ENCODE measurements at regions not wholly inside any gene's neighbourhood (a gene's known extent, or its start where the extent isn't known, plus 50 kb on each side); places are given as distances from the start of the nearest gene placed in this dataset.

DNA sequence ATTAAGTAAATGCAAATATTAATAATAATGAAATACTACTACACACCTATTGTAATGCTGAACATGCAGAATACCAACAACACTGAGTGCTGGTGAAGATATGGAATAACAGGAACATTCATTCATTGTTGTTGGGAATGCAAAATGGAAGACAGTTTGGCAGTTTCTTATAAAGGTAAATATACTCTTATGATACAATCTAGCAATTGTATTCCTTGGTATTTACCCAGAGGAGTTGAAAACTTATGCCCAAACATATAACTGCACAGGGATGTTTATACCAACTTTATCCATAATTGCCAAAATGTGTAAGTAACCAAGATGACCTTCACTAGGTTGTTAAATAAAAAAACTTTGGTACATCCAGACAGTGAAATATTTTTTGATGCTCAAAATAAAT, 636.8 kb downstream of the PRR16 start (continued):
- TF ChIP-seq, protein P1, sequence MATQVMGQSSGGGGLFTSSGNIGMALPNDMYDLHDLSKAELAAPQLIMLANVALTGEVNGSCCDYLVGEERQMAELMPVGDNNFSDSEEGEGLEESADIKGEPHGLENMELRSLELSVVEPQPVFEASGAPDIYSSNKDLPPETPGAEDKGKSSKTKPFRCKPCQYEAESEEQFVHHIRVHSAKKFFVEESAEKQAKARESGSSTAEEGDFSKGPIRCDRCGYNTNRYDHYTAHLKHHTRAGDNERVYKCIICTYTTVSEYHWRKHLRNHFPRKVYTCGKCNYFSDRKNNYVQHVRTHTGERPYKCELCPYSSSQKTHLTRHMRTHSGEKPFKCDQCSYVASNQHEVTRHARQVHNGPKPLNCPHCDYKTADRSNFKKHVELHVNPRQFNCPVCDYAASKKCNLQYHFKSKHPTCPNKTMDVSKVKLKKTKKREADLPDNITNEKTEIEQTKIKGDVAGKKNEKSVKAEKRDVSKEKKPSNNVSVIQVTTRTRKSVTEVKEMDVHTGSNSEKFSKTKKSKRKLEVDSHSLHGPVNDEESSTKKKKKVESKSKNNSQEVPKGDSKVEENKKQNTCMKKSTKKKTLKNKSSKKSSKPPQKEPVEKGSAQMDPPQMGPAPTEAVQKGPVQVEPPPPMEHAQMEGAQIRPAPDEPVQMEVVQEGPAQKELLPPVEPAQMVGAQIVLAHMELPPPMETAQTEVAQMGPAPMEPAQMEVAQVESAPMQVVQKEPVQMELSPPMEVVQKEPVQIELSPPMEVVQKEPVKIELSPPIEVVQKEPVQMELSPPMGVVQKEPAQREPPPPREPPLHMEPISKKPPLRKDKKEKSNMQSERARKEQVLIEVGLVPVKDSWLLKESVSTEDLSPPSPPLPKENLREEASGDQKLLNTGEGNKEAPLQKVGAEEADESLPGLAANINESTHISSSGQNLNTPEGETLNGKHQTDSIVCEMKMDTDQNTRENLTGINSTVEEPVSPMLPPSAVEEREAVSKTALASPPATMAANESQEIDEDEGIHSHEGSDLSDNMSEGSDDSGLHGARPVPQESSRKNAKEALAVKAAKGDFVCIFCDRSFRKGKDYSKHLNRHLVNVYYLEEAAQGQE (IDR thresholded peaks at IDR 0.05; ENCODE audit: low read depth), result no peak
- TF ChIP-seq CEBPB (IDR thresholded peaks at IDR 0.05; ENCODE audit: low read depth) (no peak), RAD21 (IDR thresholded peaks at IDR 0.05; ENCODE audit: low read depth) (no peak), EGR1 (IDR thresholded peaks at IDR 0.05; ENCODE audit: low read depth) (no peak), ELF1 (IDR thresholded peaks at IDR 0.05; ENCODE audit: borderline replicate concordance, low read depth) (no peak)
- TF ChIP-seq, protein P2, sequence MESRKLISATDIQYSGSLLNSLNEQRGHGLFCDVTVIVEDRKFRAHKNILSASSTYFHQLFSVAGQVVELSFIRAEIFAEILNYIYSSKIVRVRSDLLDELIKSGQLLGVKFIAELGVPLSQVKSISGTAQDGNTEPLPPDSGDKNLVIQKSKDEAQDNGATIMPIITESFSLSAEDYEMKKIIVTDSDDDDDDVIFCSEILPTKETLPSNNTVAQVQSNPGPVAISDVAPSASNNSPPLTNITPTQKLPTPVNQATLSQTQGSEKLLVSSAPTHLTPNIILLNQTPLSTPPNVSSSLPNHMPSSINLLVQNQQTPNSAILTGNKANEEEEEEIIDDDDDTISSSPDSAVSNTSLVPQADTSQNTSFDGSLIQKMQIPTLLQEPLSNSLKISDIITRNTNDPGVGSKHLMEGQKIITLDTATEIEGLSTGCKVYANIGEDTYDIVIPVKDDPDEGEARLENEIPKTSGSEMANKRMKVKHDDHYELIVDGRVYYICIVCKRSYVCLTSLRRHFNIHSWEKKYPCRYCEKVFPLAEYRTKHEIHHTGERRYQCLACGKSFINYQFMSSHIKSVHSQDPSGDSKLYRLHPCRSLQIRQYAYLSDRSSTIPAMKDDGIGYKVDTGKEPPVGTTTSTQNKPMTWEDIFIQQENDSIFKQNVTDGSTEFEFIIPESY (IDR thresholded peaks at IDR 0.05; ENCODE audit: extremely low read depth, insufficient replicate concordance, low read length), result no peak
- TF ChIP-seq, protein P3, sequence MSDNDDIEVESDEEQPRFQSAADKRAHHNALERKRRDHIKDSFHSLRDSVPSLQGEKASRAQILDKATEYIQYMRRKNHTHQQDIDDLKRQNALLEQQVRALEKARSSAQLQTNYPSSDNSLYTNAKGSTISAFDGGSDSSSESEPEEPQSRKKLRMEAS (IDR thresholded peaks at IDR 0.05), result no peak

DNA sequence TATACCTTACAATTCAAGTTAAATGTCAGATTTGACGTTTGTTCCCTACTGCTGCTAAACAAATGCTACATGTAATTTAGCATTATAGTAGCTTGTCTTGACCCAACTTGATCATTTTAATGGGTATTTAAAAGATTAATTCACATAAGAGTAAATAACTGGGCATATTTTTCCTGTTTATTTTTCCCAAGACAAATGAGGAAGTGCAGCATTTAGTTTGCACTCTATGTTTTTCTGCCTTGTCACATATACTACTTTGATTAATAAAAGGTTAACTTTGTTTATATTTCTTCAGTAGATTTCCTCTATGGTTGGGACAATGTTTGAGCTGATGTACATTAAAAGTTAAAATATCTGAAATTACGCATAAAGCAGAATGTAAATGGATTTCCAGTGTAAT, 641.8 kb downstream of the PRR16 start:
- H3K4me3 ChIP-seq (replicated peaks in 1 of 2; ENCODE audit: low read depth in 1 of 2, low read length in 2 of 2), result no peak overlapping the region
- no peak overlapping the region for H3K27ac ChIP-seq (ENCODE audit: low read depth, low read length)
- no peak for DNase-seq (ENCODE audit: low read depth, low spot score)
- CTCF ChIA-PET, result no interaction called here
- no peaks in the 10 kb centered on the region for H3K4me1 ChIP-seq (ENCODE audit: control insufficient read depth in 1 of 2, insufficient read depth in 2 of 2, low read length in 2 of 2)
- RAD21 ChIA-PET (ENCODE audit: low non-redundant PET in 1 of 2, low total read pairs in 2 of 2, uncharacterized antibody in 2 of 2, unreplicated experiment in 2 of 2), result no interaction called here
- BruUV-seq (replicated peaks), result no TSS peak
- intact Hi-C loops (cut with micrococcal nuclease), result no loop called here
- POLR2A ChIA-PET, result no interaction called here
- ATAC-seq, result no peak
- H3K4me2 ChIP-seq (ENCODE audit: low read length), result no peak overlapping the region
- no peaks in the 10 kb centered on the region for H4K20me1 ChIP-seq (ENCODE audit: insufficient read depth)
- H2AFZ ChIP-seq (ENCODE audit: low read depth, low read length, poor library complexity, severe bottlenecking), result no peak overlapping the region
- H3K9ac ChIP-seq (ENCODE audit: low read length), result no peak overlapping the region
- H3K79me2 ChIP-seq (ENCODE audit: insufficient read depth, low read length), result no peaks in the 10 kb centered on the region
- H3K9me3 ChIP-seq (ENCODE audit: control insufficient read depth in 1 of 2, insufficient read depth in 1 of 2, low read depth in 1 of 2, low read length in 2 of 2), result no peaks in the 10 kb centered on the region
- H3K36me3 ChIP-seq (ENCODE audit: control insufficient read depth in 1 of 2, insufficient read depth in 2 of 2, low read length in 2 of 2), result no peaks in the 10 kb centered on the region
- no peaks in the 10 kb centered on the region for H3K27me3 ChIP-seq (ENCODE audit: insufficient read depth, low read length)
- no peaks in the 10 kb centered on the region for H3K9me2 ChIP-seq (ENCODE audit: insufficient read depth)
- no peak for TF ChIP-seq POLR2A (IDR thresholded peaks at IDR 0.05; ENCODE audit: borderline replicate concordance, extremely low read depth, insufficient read depth, insufficient read length)
- no peak for TF ChIP-seq SIN3A (IDR thresholded peaks at IDR 0.05; ENCODE audit: low read depth)
- TF ChIP-seq EZH2phosphoT487 (IDR thresholded peaks at IDR 0.05; ENCODE audit: borderline replicate concordance), result no peak
- no peak for TF ChIP-seq ZFX (IDR thresholded peaks at IDR 0.05)
- no peak for TF ChIP-seq ZNF274 (IDR thresholded peaks at IDR 0.05; ENCODE audit: low read depth, low read length)
- TF ChIP-seq, protein P1 (IDR thresholded peaks at IDR 0.05; ENCODE audit: low read depth), result no peak
- no peak for TF ChIP-seq YY1 (IDR thresholded peaks at IDR 0.05; ENCODE audit: extremely low read depth, insufficient replicate concordance, low read depth, low read length)
- no peak for TF ChIP-seq RAD21 (IDR thresholded peaks at IDR 0.05; ENCODE audit: low read depth)
- TF ChIP-seq CBX3 (IDR thresholded peaks at IDR 0.05; ENCODE audit: low read depth), result no peak

Measured in HCT116 (cell line).